G401 (cell line): ENCODE measurements at regions not wholly inside any gene's neighbourhood (a gene's known extent, or its start where the extent isn't known, plus 50 kb on each side); places are given as distances from the start of the nearest gene placed in this dataset.
"Not testable (repeated sequence)": the region's sequence is repeated elsewhere in the genome, so short reads cannot be mapped to it uniquely, and the experiment has no call there.

Experiments
- DNase-seq: peaks from one replicate; pipeline ENCODE4 v3.0.0-alpha.2; 2015; ENCODE audit warnings: low spot score
- in situ Hi-C: cut with HindIII; loops from 2 replicates; pipeline ENCODE4 v1.10.0; 2016; ENCODE audit warnings: low sequenced_read_pairs, mixed read lengths

GRCh38 chr2:84085562-84085961 is 373.5 kb downstream of the SUCLG1 start:
- in situ Hi-C loops, result no loop called here
- no peak for DNase-seq

- no peak for DNase-seq
- in situ Hi-C loops, result no loop called here
Observed at GRCh38 chr2:84084856-84085255, 374.2 kb downstream of the SUCLG1 start.

GRCh38 chr2:84083984-84084383 is 375.1 kb downstream of the SUCLG1 start:
- DNase-seq, result no peak
- in situ Hi-C loops, result no loop called here

- in situ Hi-C loops, result no loop called here
- no peak for DNase-seq
Observed at GRCh38 chr2:84078471-84078870, 380.6 kb downstream of the SUCLG1 start.

- in situ Hi-C loops, result no loop called here
- peak; percentile 1 for DNase-seq
Observed at GRCh38 chr2:84077496-84077895, 381.6 kb downstream of the SUCLG1 start.

GRCh38 chr2:84071050-84071449 is 388.0 kb downstream of the SUCLG1 start:
- no peak for DNase-seq
- in situ Hi-C loops, result no loop called here

- in situ Hi-C loops, result no loop called here
- no peak for DNase-seq
Observed at GRCh38 chr2:84065857-84066256, 393.2 kb downstream of the SUCLG1 start.

GRCh38 chr2:84057917-84058560 is 401.0 kb downstream of the SUCLG1 start:
- in situ Hi-C loops, result no loop called here
- DNase-seq, result no peak

- DNase-seq, result no peak
- in situ Hi-C loops, result no loop called here
Observed at GRCh38 chr2:84055816-84056215, 403.3 kb downstream of the SUCLG1 start.

GRCh38 chr2:84054577-84054976 is 404.5 kb downstream of the SUCLG1 start:
- DNase-seq, in situ Hi-C loops: not testable (repeated sequence)

GRCh38 chr2:84052913-84053312 is 406.2 kb downstream of the SUCLG1 start:
- in situ Hi-C loops, result no loop called here
- DNase-seq, result no peak

- DNase-seq, result no peak
- in situ Hi-C loops, result no loop called here
Observed at GRCh38 chr2:84052043-84052442, 407.0 kb downstream of the SUCLG1 start.

GRCh38 chr2:84048964-84049363 is 410.1 kb downstream of the SUCLG1 start:
- no peak for DNase-seq
- in situ Hi-C loops, result no loop called here

- in situ Hi-C loops, result no loop called here
- no peak for DNase-seq
Observed at GRCh38 chr2:84041506-84041905, 417.6 kb downstream of the SUCLG1 start.

GRCh38 chr2:84040281-84040680 is 418.8 kb downstream of the SUCLG1 start:
- no peak for DNase-seq
- in situ Hi-C loops, result no loop called here

GRCh38 chr2:84038866-84039265 is 420.2 kb downstream of the SUCLG1 start:
- in situ Hi-C loops, result no loop called here
- DNase-seq, result no peak

GRCh38 chr2:84033347-84033974 is 425.6 kb downstream of the SUCLG1 start:
- in situ Hi-C loops, result no loop called here
- no peak for DNase-seq

- DNase-seq, result no peak
- in situ Hi-C loops, result no loop called here
Observed at GRCh38 chr2:84031312-84032050, 427.6 kb downstream of the SUCLG1 start.

GRCh38 chr2:84029903-84030575 is 429.0 kb downstream of the SUCLG1 start:
- no peak for DNase-seq
- in situ Hi-C loops, result no loop called here

GRCh38 chr2:84026818-84027217 is 432.3 kb downstream of the SUCLG1 start:
- no peak for DNase-seq
- in situ Hi-C loops, result no loop called here
